ENCODE measurements at regions not wholly inside any gene's neighbourhood (a gene's known extent, or its start where the extent isn't known, plus 50 kb on each side); places are given as distances from the start of the nearest gene placed in this dataset.

GRCh38 chr2:83900862-83901261 is 558.2 kb downstream of the SUCLG1 start:
- no peak for TF ChIP-seq EP300 (IDR thresholded peaks at IDR 0.05; ENCODE audit: borderline replicate concordance in 1 of 2, control insufficient read depth in 1 of 2, low read depth in 2 of 2, low read length in 2 of 2)
- TF ChIP-seq BHLHE40 (IDR thresholded peaks at IDR 0.05; ENCODE audit: borderline replicate concordance in 1 of 2, low read depth in 2 of 2, low read length in 1 of 2): no peak
